ENCODE measurements at regions not wholly inside any gene's neighbourhood (a gene's known extent, or its start where the extent isn't known, plus 50 kb on each side); places are given as distances from the start of the nearest gene placed in this dataset.

GRCh38 chr9:2377117-2377516 is 244.5 kb upstream of the VLDLR start:
- in situ Hi-C loops (cut with HindIII; ENCODE audit: low sequenced_read_pairs): no loop called here
- no peak for DNase-seq (ENCODE audit: low read depth)
- no peak overlapping the region for H3K4me3 ChIP-seq (ENCODE audit: low read depth, low read length)
- TF ChIP-seq, protein P1, sequence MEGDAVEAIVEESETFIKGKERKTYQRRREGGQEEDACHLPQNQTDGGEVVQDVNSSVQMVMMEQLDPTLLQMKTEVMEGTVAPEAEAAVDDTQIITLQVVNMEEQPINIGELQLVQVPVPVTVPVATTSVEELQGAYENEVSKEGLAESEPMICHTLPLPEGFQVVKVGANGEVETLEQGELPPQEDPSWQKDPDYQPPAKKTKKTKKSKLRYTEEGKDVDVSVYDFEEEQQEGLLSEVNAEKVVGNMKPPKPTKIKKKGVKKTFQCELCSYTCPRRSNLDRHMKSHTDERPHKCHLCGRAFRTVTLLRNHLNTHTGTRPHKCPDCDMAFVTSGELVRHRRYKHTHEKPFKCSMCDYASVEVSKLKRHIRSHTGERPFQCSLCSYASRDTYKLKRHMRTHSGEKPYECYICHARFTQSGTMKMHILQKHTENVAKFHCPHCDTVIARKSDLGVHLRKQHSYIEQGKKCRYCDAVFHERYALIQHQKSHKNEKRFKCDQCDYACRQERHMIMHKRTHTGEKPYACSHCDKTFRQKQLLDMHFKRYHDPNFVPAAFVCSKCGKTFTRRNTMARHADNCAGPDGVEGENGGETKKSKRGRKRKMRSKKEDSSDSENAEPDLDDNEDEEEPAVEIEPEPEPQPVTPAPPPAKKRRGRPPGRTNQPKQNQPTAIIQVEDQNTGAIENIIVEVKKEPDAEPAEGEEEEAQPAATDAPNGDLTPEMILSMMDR (IDR thresholded peaks at IDR 0.05; ENCODE audit: low read depth, low read length, missing control alignments): no peak

DNA sequence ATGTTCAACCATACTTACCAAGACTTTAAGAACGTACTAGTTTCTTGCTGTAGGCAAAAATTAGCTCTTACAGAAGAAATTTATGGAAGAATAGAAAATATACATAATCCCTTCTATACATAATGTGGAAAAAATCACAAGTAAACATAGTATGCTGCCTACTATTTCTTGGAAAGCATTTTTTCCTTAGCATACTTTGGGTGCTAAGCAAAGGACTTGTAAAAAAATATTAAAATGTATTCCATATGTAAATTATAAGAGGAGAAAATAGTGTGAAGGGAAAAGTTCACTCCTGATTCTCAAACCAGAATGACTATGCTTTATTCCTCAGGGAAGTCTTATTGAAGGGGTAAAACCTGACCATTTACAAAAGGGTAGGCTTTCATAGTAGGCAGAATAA is 243.8 kb upstream of the VLDLR start:
- DNase-seq (ENCODE audit: low read depth): no peak
- in situ Hi-C loops (cut with HindIII; ENCODE audit: low sequenced_read_pairs): no loop called here
- TF ChIP-seq, protein P1 (IDR thresholded peaks at IDR 0.05; ENCODE audit: low read depth, low read length, missing control alignments): no peak
- H3K4me3 ChIP-seq (ENCODE audit: low read depth, low read length): no peak overlapping the region

DNA sequence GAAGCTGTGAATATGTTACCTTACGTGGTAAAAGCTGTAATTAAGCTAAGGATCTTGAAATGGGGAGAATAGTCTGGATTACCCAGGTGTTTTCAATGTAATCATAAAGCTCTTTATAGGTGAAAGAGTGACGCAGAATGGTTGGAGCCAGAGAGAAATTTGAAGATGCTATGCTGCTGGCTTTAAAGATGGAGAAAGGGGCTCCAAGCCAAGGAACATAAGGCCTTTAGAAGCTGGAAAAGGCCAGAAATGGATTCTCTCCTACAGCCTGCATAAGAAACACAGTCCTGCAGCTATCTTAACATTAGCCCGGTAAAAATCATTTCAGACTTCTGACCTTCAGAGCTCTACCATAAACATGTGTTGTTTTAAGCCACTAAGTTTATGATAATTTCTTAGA is 243.3 kb upstream of the VLDLR start:
- TF ChIP-seq, protein P1 (IDR thresholded peaks at IDR 0.05; ENCODE audit: low read depth, low read length, missing control alignments): no peak
- in situ Hi-C loops (cut with HindIII; ENCODE audit: low sequenced_read_pairs): no loop called here
- H3K4me3 ChIP-seq (ENCODE audit: low read depth, low read length): no peak overlapping the region
- DNase-seq (ENCODE audit: low read depth): no peak

DNA sequence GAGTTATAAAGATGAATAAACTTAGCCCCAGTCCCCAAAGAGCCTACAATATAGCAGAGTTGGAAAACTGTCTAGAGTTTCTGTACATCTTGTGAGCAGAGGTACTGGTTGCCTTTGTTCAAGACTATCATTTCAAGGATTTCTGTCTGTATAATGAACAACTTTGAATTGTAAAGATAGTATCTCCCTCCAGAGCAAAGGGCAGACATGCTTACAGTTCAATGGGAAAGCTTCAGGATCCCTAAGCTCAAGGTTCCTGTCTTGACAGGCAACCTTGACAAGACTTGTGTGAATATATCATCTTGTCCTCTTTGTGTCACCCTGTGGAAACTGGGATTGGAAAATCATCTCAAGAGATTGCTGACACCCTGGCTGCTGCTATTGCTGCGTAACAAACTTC is 242.8 kb upstream of the VLDLR start:
- DNase-seq (ENCODE audit: low read depth): no peak
- H3K4me3 ChIP-seq (ENCODE audit: low read depth, low read length): no peak overlapping the region
- in situ Hi-C loops (cut with HindIII; ENCODE audit: low sequenced_read_pairs): no loop called here
- TF ChIP-seq, protein P1 (IDR thresholded peaks at IDR 0.05; ENCODE audit: low read depth, low read length, missing control alignments): no peak

DNA sequence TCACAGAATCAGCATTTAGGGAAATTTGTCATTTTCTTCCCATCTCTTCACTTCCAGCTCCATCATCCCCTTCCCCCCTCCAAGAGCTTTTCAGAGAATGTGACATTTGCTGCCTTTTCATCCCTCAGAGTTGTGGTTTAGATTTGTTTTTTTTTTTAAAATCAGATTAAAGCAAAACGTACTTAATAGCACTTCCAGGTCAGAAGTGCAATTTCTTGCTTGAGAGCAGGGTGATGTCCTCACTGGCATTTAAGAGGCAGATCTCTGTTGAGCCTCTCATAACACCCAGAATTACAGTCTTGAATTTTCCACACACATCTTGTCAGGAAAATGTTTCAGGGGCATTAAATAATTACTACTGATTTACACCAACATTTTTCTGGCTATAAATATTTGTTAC is 236.8 kb upstream of the VLDLR start:
- TF ChIP-seq, protein P1 (IDR thresholded peaks at IDR 0.05; ENCODE audit: low read depth, low read length, missing control alignments): no peak
- in situ Hi-C loops (cut with HindIII; ENCODE audit: low sequenced_read_pairs): no loop called here

GRCh38 chr9:2385746-2386145 is 235.8 kb upstream of the VLDLR start:
- no peak for DNase-seq (ENCODE audit: low read depth)
- no peak overlapping the region for H3K4me3 ChIP-seq (ENCODE audit: low read depth, low read length)
- TF ChIP-seq, protein P1 (IDR thresholded peaks at IDR 0.05; ENCODE audit: low read depth, low read length, missing control alignments): no peak
- in situ Hi-C loops (cut with HindIII; ENCODE audit: low sequenced_read_pairs): no loop called here

More for the DNA sequence above, 236.8 kb upstream of the VLDLR start:
- no peak for DNase-seq (ENCODE audit: low read depth)
- no peak overlapping the region for H3K4me3 ChIP-seq (ENCODE audit: low read depth, low read length)

GRCh38 chr9:2386566-2386965 is 235.0 kb upstream of the VLDLR start:
- in situ Hi-C loops (cut with HindIII; ENCODE audit: low sequenced_read_pairs): no loop called here
- no peak overlapping the region for H3K4me3 ChIP-seq (ENCODE audit: low read depth, low read length)
- TF ChIP-seq, protein P1 (IDR thresholded peaks at IDR 0.05; ENCODE audit: low read depth, low read length, missing control alignments): no peak
- no peak for DNase-seq (ENCODE audit: low read depth)

Measured in astrocyte of the cerebellum (primary cell).